ENCODE measurements at regions not wholly inside any gene's neighbourhood (a gene's known extent, or its start where the extent isn't known, plus 50 kb on each side); places are given as distances from the start of the nearest gene placed in this dataset.

- H3K4me3 ChIP-seq (replicated peaks; ENCODE audit: low read depth, low read length): no peak overlapping the region
- no peak for DNase-seq (ENCODE audit: extremely low read depth, low read depth)
- TF ChIP-seq CTCF (IDR thresholded peaks at IDR 0.05; ENCODE audit: low read depth, low read length, missing control alignments): no peak
Measured at GRCh38 chr16:73670836-73671820, 623.2 kb upstream of the ZFHX3 start.

GRCh38 chr16:73669535-73670274, 621.8 kb upstream of the ZFHX3 start:
- H3K4me3 ChIP-seq (replicated peaks; ENCODE audit: low read depth, low read length): no peak overlapping the region
- no peak for TF ChIP-seq CTCF (IDR thresholded peaks at IDR 0.05; ENCODE audit: low read depth, low read length, missing control alignments)
- no peak for DNase-seq (ENCODE audit: extremely low read depth, low read depth)

- no peak for DNase-seq (ENCODE audit: extremely low read depth, low read depth)
- TF ChIP-seq CTCF (IDR thresholded peaks at IDR 0.05; ENCODE audit: low read depth, low read length, missing control alignments): no peak
- no peak overlapping the region for H3K4me3 ChIP-seq (replicated peaks; ENCODE audit: low read depth, low read length)
Measured at GRCh38 chr16:73663720-73664119, 615.8 kb upstream of the ZFHX3 start.

- H3K4me3 ChIP-seq (replicated peaks; ENCODE audit: low read depth, low read length): no peak overlapping the region
- no peak for TF ChIP-seq CTCF (IDR thresholded peaks at IDR 0.05; ENCODE audit: low read depth, low read length, missing control alignments)
- no peak for DNase-seq (ENCODE audit: extremely low read depth, low read depth)
Measured at GRCh38 chr16:73636196-73636595, 588.3 kb upstream of the ZFHX3 start.

DNA sequence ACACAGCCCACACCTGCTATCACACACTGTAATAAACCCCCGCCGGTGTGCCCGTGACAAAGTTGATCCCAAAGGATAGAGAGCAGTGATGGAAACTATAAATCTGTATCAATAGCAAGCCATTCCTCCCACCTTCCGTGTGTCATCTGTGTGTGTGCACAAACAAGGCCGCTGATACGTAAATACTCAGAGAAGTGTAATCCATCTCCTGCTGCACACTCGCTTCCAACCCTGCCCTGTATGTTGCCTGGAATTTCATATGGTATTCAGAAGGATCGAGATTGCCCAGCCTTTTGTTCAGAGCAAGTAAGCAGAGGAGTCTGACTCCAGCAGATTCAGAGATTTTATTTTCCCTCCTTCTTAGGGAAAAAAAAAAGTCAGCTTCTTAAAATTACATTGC, 581.1 kb upstream of the ZFHX3 start:
- no peak for TF ChIP-seq CTCF (IDR thresholded peaks at IDR 0.05; ENCODE audit: low read depth, low read length, missing control alignments)
- no peak for DNase-seq (ENCODE audit: extremely low read depth, low read depth)
- H3K4me3 ChIP-seq (replicated peaks; ENCODE audit: low read depth, low read length): no peak overlapping the region

DNA sequence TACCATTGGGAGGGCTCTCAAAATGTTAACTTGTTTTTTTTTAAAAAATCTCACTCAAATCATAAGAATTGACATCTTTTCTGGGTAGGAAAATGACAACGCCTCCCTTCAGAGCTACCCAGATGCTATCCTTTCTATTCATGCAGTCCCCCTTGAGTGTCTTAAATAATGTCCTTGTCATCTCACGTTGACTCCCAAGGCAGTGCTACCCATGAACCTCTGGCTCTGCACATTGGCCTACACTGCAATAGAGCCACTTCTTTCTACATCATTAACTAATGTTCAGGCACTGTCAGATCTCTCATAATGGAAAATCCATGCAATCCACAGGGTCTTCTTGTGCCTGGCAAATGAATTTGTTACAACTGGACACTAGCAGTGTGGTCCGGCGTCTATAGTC, 569.8 kb upstream of the ZFHX3 start:
- H3K4me3 ChIP-seq (replicated peaks; ENCODE audit: low read depth, low read length): no peak overlapping the region
- DNase-seq (ENCODE audit: extremely low read depth, low read depth): no peak
- TF ChIP-seq CTCF (IDR thresholded peaks at IDR 0.05; ENCODE audit: low read depth, low read length, missing control alignments): no peak

All from HFF-Myc (cell line).